ENCODE measurements at regions not wholly inside any gene's neighbourhood (a gene's known extent, or its start where the extent isn't known, plus 50 kb on each side); places are given as distances from the start of the nearest gene placed in this dataset.

DNA sequence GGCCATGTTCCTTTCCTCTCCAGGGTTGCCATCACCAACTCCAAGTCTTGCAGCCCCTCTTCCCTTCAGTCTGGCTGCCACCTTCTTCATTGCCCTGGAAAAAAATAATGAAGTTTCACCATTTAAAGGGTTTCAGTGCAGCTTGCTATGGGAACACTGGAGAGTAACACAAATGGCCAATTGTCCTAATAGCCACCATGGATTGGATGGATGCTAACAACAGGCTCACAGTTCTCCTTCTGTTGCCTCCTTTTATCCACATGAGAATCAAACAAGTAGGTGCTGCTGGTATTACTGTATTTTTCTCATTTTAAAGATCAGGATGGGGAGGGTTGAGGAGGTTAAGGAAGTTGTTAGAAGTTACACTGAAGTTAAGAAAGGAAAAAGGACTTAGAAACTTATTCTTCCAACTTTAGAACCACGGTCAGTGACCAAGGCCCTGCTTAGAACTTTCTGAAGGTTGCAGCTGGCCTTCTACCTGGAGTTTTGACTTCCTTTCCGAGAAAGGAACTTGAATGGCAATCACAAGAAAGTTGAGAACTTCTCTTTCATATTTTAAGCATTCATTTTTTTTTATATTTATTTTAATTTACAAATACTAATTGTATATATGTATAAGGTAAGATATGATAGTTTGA lies 198.0 kb upstream of the MAF start:
- DNase-seq (ENCODE audit: extremely low read depth, low read depth): no peak
- TF ChIP-seq, protein P1, sequence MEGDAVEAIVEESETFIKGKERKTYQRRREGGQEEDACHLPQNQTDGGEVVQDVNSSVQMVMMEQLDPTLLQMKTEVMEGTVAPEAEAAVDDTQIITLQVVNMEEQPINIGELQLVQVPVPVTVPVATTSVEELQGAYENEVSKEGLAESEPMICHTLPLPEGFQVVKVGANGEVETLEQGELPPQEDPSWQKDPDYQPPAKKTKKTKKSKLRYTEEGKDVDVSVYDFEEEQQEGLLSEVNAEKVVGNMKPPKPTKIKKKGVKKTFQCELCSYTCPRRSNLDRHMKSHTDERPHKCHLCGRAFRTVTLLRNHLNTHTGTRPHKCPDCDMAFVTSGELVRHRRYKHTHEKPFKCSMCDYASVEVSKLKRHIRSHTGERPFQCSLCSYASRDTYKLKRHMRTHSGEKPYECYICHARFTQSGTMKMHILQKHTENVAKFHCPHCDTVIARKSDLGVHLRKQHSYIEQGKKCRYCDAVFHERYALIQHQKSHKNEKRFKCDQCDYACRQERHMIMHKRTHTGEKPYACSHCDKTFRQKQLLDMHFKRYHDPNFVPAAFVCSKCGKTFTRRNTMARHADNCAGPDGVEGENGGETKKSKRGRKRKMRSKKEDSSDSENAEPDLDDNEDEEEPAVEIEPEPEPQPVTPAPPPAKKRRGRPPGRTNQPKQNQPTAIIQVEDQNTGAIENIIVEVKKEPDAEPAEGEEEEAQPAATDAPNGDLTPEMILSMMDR (IDR thresholded peaks at IDR 0.05; ENCODE audit: low read depth, low read length): no peak

DNA sequence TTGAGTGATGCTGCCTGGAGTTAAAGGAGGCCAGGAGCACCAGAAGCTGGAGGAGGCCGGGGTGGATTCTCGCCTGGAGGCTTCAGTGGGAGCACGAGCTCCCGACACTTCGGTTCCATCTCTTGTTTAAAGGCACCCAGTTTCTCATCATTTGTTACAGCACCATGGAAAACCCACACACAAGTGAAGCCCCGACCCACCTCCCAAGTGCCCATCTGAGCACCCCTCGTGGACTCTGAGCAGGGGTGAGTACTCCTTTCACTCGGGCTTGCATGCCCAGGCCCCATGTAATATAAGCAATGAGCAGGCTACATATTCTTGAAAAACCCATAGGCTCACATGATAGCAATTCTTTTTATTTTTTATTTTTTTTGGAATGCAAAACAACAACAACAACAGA lies 196.9 kb upstream of the MAF start:
- TF ChIP-seq, protein P1 (IDR thresholded peaks at IDR 0.05; ENCODE audit: low read depth, low read length): no peak

DNA sequence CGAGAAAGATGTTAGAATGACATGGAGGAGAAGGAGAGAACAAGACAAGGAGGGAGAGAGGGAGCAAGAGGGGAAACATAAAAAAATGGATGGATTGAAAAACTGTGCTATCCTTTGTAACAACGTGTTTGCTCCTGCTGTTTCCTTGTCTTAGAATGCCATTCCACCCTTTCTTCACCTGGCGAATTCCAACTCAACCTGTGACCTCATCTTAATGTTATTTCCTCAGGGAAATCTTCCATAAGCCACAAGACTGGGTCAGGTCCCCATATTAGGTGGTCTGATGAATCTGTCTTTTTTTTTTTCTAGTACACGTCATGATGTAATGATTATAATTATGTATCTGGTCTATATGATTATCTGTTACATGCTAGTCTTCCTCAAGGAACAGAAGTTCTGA lies 195.0 kb upstream of the MAF start:
- no peak for DNase-seq (ENCODE audit: extremely low read depth, low read depth)
- TF ChIP-seq, protein P1 (IDR thresholded peaks at IDR 0.05; ENCODE audit: low read depth, low read length): no peak

More for the DNA sequence above, 196.9 kb upstream of the MAF start:
- DNase-seq (ENCODE audit: extremely low read depth, low read depth): no peak

DNA sequence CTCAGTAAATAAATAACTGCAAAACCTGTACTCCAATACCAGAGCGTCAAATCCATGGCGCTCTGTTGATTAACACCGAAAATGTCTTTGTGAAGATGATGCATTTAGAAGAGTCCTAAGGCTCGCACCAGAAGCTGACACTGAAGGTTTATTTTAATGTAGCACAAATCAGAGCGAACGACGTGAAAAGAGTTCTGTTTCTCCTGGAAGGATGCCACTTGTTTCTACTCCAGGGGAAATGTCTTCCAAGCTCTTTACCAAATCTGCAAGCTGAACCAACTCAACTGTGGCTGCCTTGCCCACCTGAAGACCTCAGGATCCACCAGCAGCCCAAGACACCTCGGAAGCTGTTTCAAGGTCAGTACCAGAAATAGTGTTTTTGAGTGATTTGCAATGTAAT lies 194.4 kb upstream of the MAF start:
- TF ChIP-seq, protein P1 (IDR thresholded peaks at IDR 0.05; ENCODE audit: low read depth, low read length): no peak
- DNase-seq (ENCODE audit: extremely low read depth, low read depth): no peak

DNA sequence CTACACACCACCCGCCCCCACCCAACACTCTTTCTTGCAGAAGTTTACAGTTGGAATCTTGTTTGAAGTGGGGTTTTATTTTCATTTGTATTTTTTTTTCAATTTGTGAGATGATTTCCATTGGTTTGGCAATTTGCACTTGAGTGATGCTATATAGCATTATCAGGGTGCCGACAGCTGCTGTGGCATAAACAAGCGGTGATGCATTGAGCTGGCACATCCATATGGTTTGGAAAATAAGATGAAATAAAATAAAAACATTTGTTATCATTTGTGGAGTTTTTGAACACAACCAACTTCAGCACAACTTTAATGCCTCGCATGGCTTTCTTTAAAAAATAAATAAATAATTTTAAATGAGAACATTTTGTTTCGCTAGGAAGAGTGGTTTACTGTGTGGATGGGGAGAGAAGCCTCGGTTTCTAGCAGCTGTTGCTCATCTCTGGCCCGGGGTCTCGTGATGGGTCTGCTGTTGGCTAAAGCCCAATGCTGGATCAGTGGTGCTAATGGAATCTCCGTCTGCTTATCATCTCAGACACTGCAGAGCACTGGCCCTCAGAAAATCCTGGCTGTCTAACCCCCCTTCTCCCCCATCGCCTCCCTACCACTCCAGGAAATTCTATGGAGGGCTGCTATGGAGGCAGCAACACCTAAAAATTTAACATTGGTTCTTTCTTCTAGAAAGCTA lies 192.3 kb upstream of the MAF start:
- TF ChIP-seq, protein P1 (IDR thresholded peaks at IDR 0.05; ENCODE audit: low read depth, low read length): no peak
- no peak for DNase-seq (ENCODE audit: extremely low read depth, low read depth)

DNA sequence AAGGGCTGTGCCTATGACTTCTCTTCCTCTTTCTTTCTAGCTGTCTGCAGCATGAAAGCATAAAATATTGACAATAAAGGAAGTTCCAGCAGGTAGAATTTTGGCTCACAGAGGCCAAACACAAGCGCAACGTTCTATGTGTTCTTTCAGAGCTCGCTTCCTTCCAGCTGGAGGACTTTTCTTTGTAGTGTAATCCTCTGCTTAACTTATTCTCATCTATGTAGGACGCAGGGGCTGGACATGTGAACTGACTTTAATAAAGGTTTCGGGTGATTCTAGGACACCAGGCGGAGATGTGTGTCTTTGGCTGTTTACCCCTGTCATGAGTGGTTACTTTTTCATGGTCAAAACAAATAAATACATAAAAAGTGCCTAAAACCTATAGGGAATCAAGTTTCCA lies 191.5 kb upstream of the MAF start:
- TF ChIP-seq, protein P1 (IDR thresholded peaks at IDR 0.05; ENCODE audit: low read depth, low read length): no peak
- DNase-seq (ENCODE audit: extremely low read depth, low read depth): no peak

DNA sequence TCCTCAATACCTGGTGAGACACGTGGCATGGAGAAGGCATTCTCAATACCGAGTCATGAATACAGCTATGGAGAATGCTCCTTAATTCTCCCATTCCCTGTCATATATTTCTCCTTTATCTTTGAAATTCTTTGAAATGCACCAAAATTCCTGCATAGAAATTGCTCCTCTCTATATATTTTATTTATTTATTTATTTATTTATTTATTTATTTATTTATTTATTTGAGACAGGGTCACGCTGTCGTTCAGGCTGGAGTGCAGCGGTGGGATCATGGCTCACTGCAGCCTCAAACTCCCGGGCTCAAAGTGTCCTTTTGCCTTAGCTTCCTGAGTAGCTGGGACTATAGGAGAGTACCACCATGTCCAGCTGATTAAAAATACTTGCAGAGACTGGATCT lies 190.3 kb upstream of the MAF start:
- TF ChIP-seq, protein P1 (IDR thresholded peaks at IDR 0.05; ENCODE audit: low read depth, low read length): no peak
- no peak for DNase-seq (ENCODE audit: extremely low read depth, low read depth)
